SK-N-SH (cell line): ENCODE measurements at regions not wholly inside any gene's neighbourhood (a gene's known extent, or its start where the extent isn't known, plus 50 kb on each side); places are given as distances from the start of the nearest gene placed in this dataset.

Experiments used
- CHD2 ChIP-seq: fragments of 150-350 bp; IDR thresholded peaks from 2 replicates; pipeline ENCODE4 v1.6.1; 2018; ENCODE audit warnings: low read length; ENCODE audit not compliant: partially characterized antibody
- EP300 ChIP-seq, 2 experiments: IDR thresholded peaks; 2 replicates each; pipeline versions ENCODE4 v1.4.0 to v1.6.1; 2012; ENCODE audit warnings: borderline replicate concordance in 1 of 2, low read depth in 1 of 2, low read length in 1 of 2
- NRF1 ChIP-seq: IDR thresholded peaks from 2 replicates; pipeline ENCODE4 v1.6.1; 2012; ENCODE audit warnings: low read depth, mild to moderate bottlenecking, low read length
- RAD21 ChIP-seq: IDR thresholded peaks from 2 replicates; pipeline ENCODE4 v1.6.1; 2012; ENCODE audit warnings: mild to moderate bottlenecking, low read length
- REST ChIP-seq: IDR thresholded peaks from 2 replicates; pipeline ENCODE4 v1.6.1; 2012; ENCODE audit warnings: mild to moderate bottlenecking, low read depth, low read length, moderate library complexity
- SMC3 ChIP-seq: IDR thresholded peaks from 2 replicates; pipeline ENCODE4 v1.6.1; 2012; ENCODE audit warnings: low read depth, low read length, improper control_type of control experiment
- TAF1 ChIP-seq: IDR thresholded peaks from 2 replicates; pipeline ENCODE4 v1.6.1; 2012; ENCODE audit warnings: low read depth, mild to moderate bottlenecking, low read length, moderate library complexity, borderline replicate concordance
- TEAD4 ChIP-seq: IDR thresholded peaks from 2 replicates; pipeline ENCODE4 v1.4.0; 2012; ENCODE audit warnings: mild to moderate bottlenecking, borderline replicate concordance; ENCODE audit not compliant: insufficient read depth
- YY1 ChIP-seq: IDR thresholded peaks from 2 replicates; pipeline ENCODE4 v1.4.0; 2012; ENCODE audit warnings: low read depth, mild to moderate bottlenecking
- TF ChIP-seq, protein P1 (sequence below): fragments of 200-600 bp; sonication (generic); IDR thresholded peaks from 2 replicates; pipeline ENCODE4 v1.6.1; 2017; ENCODE audit warnings: antibody characterized with exemption, mild to moderate bottlenecking, moderate library complexity
- TF ChIP-seq, protein P2 (sequence below): IDR thresholded peaks from 2 replicates; pipeline ENCODE4 v1.4.0; 2012; ENCODE audit warnings: low read depth
- TF ChIP-seq, protein P3 (sequence below): IDR thresholded peaks from 2 replicates; pipeline ENCODE4 v1.4.0; 2012; ENCODE audit warnings: low read depth, borderline replicate concordance
- TF ChIP-seq, protein P4 (sequence below): fragments of 150-350 bp; IDR thresholded peaks from 2 replicates; pipeline ENCODE4 v1.6.1; 2016; ENCODE audit warnings: mild to moderate bottlenecking, low read depth, low read length

GRCh38 chr18:44175891-44176290, 504.8 kb upstream of the SETBP1 start:
- TF ChIP-seq REST: no peak
- TF ChIP-seq, protein P1, sequence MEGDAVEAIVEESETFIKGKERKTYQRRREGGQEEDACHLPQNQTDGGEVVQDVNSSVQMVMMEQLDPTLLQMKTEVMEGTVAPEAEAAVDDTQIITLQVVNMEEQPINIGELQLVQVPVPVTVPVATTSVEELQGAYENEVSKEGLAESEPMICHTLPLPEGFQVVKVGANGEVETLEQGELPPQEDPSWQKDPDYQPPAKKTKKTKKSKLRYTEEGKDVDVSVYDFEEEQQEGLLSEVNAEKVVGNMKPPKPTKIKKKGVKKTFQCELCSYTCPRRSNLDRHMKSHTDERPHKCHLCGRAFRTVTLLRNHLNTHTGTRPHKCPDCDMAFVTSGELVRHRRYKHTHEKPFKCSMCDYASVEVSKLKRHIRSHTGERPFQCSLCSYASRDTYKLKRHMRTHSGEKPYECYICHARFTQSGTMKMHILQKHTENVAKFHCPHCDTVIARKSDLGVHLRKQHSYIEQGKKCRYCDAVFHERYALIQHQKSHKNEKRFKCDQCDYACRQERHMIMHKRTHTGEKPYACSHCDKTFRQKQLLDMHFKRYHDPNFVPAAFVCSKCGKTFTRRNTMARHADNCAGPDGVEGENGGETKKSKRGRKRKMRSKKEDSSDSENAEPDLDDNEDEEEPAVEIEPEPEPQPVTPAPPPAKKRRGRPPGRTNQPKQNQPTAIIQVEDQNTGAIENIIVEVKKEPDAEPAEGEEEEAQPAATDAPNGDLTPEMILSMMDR: no peak
- no peak for TF ChIP-seq CHD2
- no peak for TF ChIP-seq EP300 (IDR thresholded peaks at IDR 0.05; ENCODE audit: borderline replicate concordance in 1 of 2, low read depth in 1 of 2, low read length in 1 of 2)
- TF ChIP-seq SMC3: no peak
- no peak for TF ChIP-seq NRF1
- TF ChIP-seq, protein P2, sequence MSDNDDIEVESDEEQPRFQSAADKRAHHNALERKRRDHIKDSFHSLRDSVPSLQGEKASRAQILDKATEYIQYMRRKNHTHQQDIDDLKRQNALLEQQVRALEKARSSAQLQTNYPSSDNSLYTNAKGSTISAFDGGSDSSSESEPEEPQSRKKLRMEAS: no peak
- TF ChIP-seq TAF1: no peak
- no peak for TF ChIP-seq RAD21
- TF ChIP-seq, protein P3, sequence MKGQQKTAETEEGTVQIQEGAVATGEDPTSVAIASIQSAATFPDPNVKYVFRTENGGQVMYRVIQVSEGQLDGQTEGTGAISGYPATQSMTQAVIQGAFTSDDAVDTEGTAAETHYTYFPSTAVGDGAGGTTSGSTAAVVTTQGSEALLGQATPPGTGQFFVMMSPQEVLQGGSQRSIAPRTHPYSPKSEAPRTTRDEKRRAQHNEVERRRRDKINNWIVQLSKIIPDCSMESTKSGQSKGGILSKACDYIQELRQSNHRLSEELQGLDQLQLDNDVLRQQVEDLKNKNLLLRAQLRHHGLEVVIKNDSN: no peak
- TF ChIP-seq TEAD4: no peak
- TF ChIP-seq, protein P4, sequence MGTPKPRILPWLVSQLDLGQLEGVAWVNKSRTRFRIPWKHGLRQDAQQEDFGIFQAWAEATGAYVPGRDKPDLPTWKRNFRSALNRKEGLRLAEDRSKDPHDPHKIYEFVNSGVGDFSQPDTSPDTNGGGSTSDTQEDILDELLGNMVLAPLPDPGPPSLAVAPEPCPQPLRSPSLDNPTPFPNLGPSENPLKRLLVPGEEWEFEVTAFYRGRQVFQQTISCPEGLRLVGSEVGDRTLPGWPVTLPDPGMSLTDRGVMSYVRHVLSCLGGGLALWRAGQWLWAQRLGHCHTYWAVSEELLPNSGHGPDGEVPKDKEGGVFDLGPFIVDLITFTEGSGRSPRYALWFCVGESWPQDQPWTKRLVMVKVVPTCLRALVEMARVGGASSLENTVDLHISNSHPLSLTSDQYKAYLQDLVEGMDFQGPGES: no peak
- no peak for TF ChIP-seq YY1
